ENCODE measurements at regions not wholly inside any gene's neighbourhood (a gene's known extent, or its start where the extent isn't known, plus 50 kb on each side); places are given as distances from the start of the nearest gene placed in this dataset.

DNA sequence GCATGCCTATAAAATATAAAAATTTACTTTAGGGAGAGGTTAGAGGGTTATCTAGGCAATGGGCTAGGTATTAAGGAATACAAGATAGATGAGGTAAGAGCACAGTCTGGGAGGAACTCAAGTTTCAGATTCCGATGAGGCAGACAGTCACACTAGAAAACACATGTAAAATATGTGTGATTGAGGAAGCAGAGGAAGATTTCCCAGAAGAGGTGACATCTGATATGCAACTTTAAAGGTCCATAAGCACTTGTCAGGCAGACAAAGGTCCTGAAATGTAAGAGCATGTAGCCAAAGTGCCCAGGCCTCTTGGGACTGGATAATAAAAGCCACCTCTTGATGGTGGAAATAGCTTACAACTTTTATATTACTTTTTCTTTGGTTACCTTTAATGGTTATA, 81.1 kb upstream of the AADAT start:
- Histone ChIP-seq H3K4me2 (ENCODE audit: low read length) (no peak overlapping the region), H3K9me2 (ENCODE audit: insufficient read depth) (no peaks in the 10 kb centered on the region), H3K9ac (ENCODE audit: low read length) (no peak overlapping the region), H3K4me3 (replicated peaks in 1 of 2; ENCODE audit: low read depth in 1 of 2, low read length in 2 of 2) (no peak overlapping the region), H3K27ac (ENCODE audit: low read depth, low read length) (no peak overlapping the region), H3K36me3 (ENCODE audit: control insufficient read depth in 1 of 2, insufficient read depth in 2 of 2, low read length in 2 of 2) (no peaks in the 10 kb centered on the region), H3K27me3 (ENCODE audit: insufficient read depth, low read length) (no peaks in the 10 kb centered on the region), H3K4me1 (ENCODE audit: control insufficient read depth in 1 of 2, insufficient read depth in 2 of 2, low read length in 2 of 2) (no peaks in the 10 kb centered on the region), H4K20me1 (ENCODE audit: insufficient read depth) (no peaks in the 10 kb centered on the region), H3K79me2 (ENCODE audit: insufficient read depth, low read length) (no peaks in the 10 kb centered on the region), H2AFZ (ENCODE audit: low read depth, low read length, poor library complexity, severe bottlenecking) (no peak overlapping the region), H3K9me3 (ENCODE audit: control insufficient read depth in 1 of 2, insufficient read depth in 1 of 2, low read depth in 1 of 2, low read length in 2 of 2) (no peaks in the 10 kb centered on the region)
- CTCF ChIA-PET, result interaction anchor here (1.2 kb wide), 1 partner anchor 89 kb away, joined by 3 read pairs; no protein-coding TSS in a partner anchor
- RAD21 ChIA-PET (ENCODE audit: low non-redundant PET in 1 of 2, low total read pairs in 2 of 2, uncharacterized antibody in 2 of 2, unreplicated experiment in 2 of 2), result no interaction called here
- DNase-seq (ENCODE audit: low read depth, low spot score) (no peak), ATAC-seq (no peak)
- no TSS peak for BruUV-seq (replicated peaks)
- TF ChIP-seq, protein P1, sequence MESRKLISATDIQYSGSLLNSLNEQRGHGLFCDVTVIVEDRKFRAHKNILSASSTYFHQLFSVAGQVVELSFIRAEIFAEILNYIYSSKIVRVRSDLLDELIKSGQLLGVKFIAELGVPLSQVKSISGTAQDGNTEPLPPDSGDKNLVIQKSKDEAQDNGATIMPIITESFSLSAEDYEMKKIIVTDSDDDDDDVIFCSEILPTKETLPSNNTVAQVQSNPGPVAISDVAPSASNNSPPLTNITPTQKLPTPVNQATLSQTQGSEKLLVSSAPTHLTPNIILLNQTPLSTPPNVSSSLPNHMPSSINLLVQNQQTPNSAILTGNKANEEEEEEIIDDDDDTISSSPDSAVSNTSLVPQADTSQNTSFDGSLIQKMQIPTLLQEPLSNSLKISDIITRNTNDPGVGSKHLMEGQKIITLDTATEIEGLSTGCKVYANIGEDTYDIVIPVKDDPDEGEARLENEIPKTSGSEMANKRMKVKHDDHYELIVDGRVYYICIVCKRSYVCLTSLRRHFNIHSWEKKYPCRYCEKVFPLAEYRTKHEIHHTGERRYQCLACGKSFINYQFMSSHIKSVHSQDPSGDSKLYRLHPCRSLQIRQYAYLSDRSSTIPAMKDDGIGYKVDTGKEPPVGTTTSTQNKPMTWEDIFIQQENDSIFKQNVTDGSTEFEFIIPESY (IDR thresholded peaks at IDR 0.05; ENCODE audit: extremely low read depth, insufficient replicate concordance, low read length), result no peak
- no peak for TF ChIP-seq RAD21 (IDR thresholded peaks at IDR 0.05; ENCODE audit: low read depth)
- TF ChIP-seq POLR2A (IDR thresholded peaks at IDR 0.05; ENCODE audit: borderline replicate concordance, extremely low read depth, insufficient read depth, insufficient read length), result no peak
- no peak for TF ChIP-seq FOSL1 (IDR thresholded peaks at IDR 0.05; ENCODE audit: low read depth)
- TF ChIP-seq SP1 (IDR thresholded peaks at IDR 0.05; ENCODE audit: low read depth), result no peak
- no peak for TF ChIP-seq EGR1 (IDR thresholded peaks at IDR 0.05; ENCODE audit: low read depth)
- TF ChIP-seq CEBPB (IDR thresholded peaks at IDR 0.05; ENCODE audit: low read depth), result no peak
- no peak for TF ChIP-seq ELF1 (IDR thresholded peaks at IDR 0.05; ENCODE audit: borderline replicate concordance, low read depth)
- TF ChIP-seq CBX3 (IDR thresholded peaks at IDR 0.05; ENCODE audit: low read depth), result no peak
- TF ChIP-seq EZH2 (IDR thresholded peaks at IDR 0.05), result no peak
- TF ChIP-seq TCF7L2 (IDR thresholded peaks at IDR 0.05; ENCODE audit: borderline replicate concordance, extremely low read depth, insufficient read depth, insufficient read length), result no peak
- TF ChIP-seq ZNF274 (IDR thresholded peaks at IDR 0.05; ENCODE audit: low read depth, low read length), result no peak
- no peak for TF ChIP-seq SRF (IDR thresholded peaks at IDR 0.05; ENCODE audit: low read depth)
- no peak for TF ChIP-seq SIN3A (IDR thresholded peaks at IDR 0.05; ENCODE audit: low read depth)
- TF ChIP-seq, protein P2, sequence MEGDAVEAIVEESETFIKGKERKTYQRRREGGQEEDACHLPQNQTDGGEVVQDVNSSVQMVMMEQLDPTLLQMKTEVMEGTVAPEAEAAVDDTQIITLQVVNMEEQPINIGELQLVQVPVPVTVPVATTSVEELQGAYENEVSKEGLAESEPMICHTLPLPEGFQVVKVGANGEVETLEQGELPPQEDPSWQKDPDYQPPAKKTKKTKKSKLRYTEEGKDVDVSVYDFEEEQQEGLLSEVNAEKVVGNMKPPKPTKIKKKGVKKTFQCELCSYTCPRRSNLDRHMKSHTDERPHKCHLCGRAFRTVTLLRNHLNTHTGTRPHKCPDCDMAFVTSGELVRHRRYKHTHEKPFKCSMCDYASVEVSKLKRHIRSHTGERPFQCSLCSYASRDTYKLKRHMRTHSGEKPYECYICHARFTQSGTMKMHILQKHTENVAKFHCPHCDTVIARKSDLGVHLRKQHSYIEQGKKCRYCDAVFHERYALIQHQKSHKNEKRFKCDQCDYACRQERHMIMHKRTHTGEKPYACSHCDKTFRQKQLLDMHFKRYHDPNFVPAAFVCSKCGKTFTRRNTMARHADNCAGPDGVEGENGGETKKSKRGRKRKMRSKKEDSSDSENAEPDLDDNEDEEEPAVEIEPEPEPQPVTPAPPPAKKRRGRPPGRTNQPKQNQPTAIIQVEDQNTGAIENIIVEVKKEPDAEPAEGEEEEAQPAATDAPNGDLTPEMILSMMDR (IDR thresholded peaks at IDR 0.05 in 2 of 3, conservative IDR thresholded peaks at IDR 0.05 in 1 of 3; ENCODE audit: borderline replicate concordance in 1 of 3, insufficient read depth in 1 of 3, low read depth in 2 of 3, low read length in 2 of 3), result no peak
- TF ChIP-seq, protein P3, sequence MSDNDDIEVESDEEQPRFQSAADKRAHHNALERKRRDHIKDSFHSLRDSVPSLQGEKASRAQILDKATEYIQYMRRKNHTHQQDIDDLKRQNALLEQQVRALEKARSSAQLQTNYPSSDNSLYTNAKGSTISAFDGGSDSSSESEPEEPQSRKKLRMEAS (IDR thresholded peaks at IDR 0.05), result no peak
- TF ChIP-seq, protein P4, sequence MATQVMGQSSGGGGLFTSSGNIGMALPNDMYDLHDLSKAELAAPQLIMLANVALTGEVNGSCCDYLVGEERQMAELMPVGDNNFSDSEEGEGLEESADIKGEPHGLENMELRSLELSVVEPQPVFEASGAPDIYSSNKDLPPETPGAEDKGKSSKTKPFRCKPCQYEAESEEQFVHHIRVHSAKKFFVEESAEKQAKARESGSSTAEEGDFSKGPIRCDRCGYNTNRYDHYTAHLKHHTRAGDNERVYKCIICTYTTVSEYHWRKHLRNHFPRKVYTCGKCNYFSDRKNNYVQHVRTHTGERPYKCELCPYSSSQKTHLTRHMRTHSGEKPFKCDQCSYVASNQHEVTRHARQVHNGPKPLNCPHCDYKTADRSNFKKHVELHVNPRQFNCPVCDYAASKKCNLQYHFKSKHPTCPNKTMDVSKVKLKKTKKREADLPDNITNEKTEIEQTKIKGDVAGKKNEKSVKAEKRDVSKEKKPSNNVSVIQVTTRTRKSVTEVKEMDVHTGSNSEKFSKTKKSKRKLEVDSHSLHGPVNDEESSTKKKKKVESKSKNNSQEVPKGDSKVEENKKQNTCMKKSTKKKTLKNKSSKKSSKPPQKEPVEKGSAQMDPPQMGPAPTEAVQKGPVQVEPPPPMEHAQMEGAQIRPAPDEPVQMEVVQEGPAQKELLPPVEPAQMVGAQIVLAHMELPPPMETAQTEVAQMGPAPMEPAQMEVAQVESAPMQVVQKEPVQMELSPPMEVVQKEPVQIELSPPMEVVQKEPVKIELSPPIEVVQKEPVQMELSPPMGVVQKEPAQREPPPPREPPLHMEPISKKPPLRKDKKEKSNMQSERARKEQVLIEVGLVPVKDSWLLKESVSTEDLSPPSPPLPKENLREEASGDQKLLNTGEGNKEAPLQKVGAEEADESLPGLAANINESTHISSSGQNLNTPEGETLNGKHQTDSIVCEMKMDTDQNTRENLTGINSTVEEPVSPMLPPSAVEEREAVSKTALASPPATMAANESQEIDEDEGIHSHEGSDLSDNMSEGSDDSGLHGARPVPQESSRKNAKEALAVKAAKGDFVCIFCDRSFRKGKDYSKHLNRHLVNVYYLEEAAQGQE (IDR thresholded peaks at IDR 0.05; ENCODE audit: low read depth), result no peak
- intact Hi-C loops (cut with micrococcal nuclease), result no loop called here
- POLR2A ChIA-PET, result no interaction called here
